ENCODE measurements at regions not wholly inside any gene's neighbourhood (a gene's known extent, or its start where the extent isn't known, plus 50 kb on each side); places are given as distances from the start of the nearest gene placed in this dataset.

DNA sequence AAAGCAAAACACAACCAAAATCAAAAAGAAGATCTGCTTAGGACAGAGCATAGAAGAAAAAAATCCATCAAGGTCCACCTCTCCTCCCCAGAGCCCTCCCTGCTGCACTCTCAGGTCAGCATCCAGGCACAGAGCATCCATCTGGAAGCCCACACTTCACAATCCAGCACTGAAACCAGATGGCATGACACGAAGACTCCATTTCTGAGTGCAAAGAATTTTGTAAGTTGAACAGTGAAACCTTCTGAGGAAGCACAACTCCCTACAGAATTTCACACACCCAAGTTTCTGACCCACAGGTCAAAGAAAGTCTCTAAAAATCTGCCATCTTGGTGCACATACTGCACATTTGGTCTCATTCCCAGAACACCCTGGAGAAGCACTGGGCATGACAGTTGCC, 128.8 kb upstream of the STXBP5 start (continued):
- TF ChIP-seq, protein P1, sequence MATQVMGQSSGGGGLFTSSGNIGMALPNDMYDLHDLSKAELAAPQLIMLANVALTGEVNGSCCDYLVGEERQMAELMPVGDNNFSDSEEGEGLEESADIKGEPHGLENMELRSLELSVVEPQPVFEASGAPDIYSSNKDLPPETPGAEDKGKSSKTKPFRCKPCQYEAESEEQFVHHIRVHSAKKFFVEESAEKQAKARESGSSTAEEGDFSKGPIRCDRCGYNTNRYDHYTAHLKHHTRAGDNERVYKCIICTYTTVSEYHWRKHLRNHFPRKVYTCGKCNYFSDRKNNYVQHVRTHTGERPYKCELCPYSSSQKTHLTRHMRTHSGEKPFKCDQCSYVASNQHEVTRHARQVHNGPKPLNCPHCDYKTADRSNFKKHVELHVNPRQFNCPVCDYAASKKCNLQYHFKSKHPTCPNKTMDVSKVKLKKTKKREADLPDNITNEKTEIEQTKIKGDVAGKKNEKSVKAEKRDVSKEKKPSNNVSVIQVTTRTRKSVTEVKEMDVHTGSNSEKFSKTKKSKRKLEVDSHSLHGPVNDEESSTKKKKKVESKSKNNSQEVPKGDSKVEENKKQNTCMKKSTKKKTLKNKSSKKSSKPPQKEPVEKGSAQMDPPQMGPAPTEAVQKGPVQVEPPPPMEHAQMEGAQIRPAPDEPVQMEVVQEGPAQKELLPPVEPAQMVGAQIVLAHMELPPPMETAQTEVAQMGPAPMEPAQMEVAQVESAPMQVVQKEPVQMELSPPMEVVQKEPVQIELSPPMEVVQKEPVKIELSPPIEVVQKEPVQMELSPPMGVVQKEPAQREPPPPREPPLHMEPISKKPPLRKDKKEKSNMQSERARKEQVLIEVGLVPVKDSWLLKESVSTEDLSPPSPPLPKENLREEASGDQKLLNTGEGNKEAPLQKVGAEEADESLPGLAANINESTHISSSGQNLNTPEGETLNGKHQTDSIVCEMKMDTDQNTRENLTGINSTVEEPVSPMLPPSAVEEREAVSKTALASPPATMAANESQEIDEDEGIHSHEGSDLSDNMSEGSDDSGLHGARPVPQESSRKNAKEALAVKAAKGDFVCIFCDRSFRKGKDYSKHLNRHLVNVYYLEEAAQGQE (IDR thresholded peaks at IDR 0.05), result no peak
- TF ChIP-seq, protein P2, sequence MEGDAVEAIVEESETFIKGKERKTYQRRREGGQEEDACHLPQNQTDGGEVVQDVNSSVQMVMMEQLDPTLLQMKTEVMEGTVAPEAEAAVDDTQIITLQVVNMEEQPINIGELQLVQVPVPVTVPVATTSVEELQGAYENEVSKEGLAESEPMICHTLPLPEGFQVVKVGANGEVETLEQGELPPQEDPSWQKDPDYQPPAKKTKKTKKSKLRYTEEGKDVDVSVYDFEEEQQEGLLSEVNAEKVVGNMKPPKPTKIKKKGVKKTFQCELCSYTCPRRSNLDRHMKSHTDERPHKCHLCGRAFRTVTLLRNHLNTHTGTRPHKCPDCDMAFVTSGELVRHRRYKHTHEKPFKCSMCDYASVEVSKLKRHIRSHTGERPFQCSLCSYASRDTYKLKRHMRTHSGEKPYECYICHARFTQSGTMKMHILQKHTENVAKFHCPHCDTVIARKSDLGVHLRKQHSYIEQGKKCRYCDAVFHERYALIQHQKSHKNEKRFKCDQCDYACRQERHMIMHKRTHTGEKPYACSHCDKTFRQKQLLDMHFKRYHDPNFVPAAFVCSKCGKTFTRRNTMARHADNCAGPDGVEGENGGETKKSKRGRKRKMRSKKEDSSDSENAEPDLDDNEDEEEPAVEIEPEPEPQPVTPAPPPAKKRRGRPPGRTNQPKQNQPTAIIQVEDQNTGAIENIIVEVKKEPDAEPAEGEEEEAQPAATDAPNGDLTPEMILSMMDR (IDR thresholded peaks at IDR 0.05; ENCODE audit: low read depth, low read length, missing input control), result no peak
- TF ChIP-seq FOXA1 (IDR thresholded peaks at IDR 0.05) (no peak), TAF1 (conservative IDR thresholded peaks at IDR 0.05) (no peak), HNF4A (conservative IDR thresholded peaks at IDR 0.05) (no peak)

DNA sequence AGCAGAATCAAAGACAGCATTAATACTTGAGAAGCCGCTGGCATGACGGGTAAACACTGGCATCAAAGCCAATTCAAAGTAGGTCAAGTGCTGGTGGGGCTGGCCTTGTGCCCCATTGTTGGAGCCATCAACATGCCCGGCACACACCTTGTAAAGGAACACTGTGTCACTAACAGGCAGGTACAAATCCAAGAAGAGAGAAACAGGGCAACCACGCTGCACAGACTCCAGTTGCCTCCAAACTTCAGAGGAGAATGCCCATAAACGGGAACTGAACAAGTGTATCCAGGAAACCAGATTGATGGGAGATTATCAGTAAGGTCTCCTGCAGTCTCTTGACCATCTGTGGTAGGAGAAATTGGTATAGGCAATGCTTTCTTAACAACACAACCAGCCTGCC, 127.0 kb upstream of the STXBP5 start:
- H3K36me3 ChIP-seq (ENCODE audit: control insufficient read depth in 4 of 4, insufficient read depth in 3 of 4, low read depth in 1 of 4, low read length in 3 of 4), result no peaks in the 10 kb centered on the region
- no peaks in the 10 kb centered on the region for H3K4me1 ChIP-seq (ENCODE audit: control insufficient read depth in 4 of 4, insufficient read depth in 4 of 4, low read length in 3 of 4)
- TF ChIP-seq TAF1 (conservative IDR thresholded peaks at IDR 0.05) (no peak), RXRA (IDR thresholded peaks at IDR 0.05) (no peak), FOXA2 (IDR thresholded peaks at IDR 0.05) (no peak), EGR1 (IDR thresholded peaks at IDR 0.05; ENCODE audit: low read depth in 2 of 2) (no peak), YY1 (IDR thresholded peaks at IDR 0.05) (no peak), SP1 (IDR thresholded peaks at IDR 0.05) (no peak), HNF4G (IDR thresholded peaks at IDR 0.05) (no peak), HNF4A (conservative IDR thresholded peaks at IDR 0.05) (no peak), GABPA (IDR thresholded peaks at IDR 0.05 in 1 of 2, conservative IDR thresholded peaks at IDR 0.05 in 1 of 2) (no peak), NR2F2 (IDR thresholded peaks at IDR 0.05) (no peak)
- TF ChIP-seq, protein P1 (IDR thresholded peaks at IDR 0.05), result no peak
- TF ChIP-seq, protein P3, sequence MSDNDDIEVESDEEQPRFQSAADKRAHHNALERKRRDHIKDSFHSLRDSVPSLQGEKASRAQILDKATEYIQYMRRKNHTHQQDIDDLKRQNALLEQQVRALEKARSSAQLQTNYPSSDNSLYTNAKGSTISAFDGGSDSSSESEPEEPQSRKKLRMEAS (IDR thresholded peaks at IDR 0.05), result no peak
- TF ChIP-seq, protein P4, sequence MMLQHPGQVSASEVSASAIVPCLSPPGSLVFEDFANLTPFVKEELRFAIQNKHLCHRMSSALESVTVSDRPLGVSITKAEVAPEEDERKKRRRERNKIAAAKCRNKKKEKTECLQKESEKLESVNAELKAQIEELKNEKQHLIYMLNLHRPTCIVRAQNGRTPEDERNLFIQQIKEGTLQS (IDR thresholded peaks at IDR 0.05), result no peak
- no peak overlapping the region for H3K4me3 ChIP-seq (ENCODE audit: low read depth in 1 of 3, low read length in 3 of 3)
- no peak overlapping the region for H3K27ac ChIP-seq (ENCODE audit: low read depth in 1 of 2, low read length in 2 of 2)
- DNase-seq (ENCODE audit: low spot score), result no peak
- no peaks in the 10 kb centered on the region for H3K9me3 ChIP-seq (ENCODE audit: control insufficient read depth in 4 of 4, low read length in 3 of 4)
- H3K27me3 ChIP-seq (ENCODE audit: control insufficient read depth in 4 of 4, insufficient read depth in 4 of 4, low read length in 3 of 4), result no peaks in the 10 kb centered on the region
- WGBS, result 89% methylated on average over 5 of the region's 5 CpGs
- H3K9ac ChIP-seq (ENCODE audit: low read depth in 1 of 2, low read length in 2 of 2), result no peak overlapping the region
